H9 (cell line): ENCODE measurements at regions not wholly inside any gene's neighbourhood (a gene's known extent, or its start where the extent isn't known, plus 50 kb on each side); places are given as distances from the start of the nearest gene placed in this dataset.

ENCODE experiments used
- DNase-seq: peaks from one replicate; pipeline ENCODE4 v3.0.0-alpha.2; 2017
- H2AFZ ChIP-seq: one replicate; pipeline ENCODE4 v1.6.1; 2013; ENCODE audit warnings: mild to moderate bottlenecking, low read length, control low read depth, moderate library complexity
- H2AK5ac ChIP-seq: 2 replicates; pipeline ENCODE4 v1.6.1; 2013; ENCODE audit warnings: low read length, control low read depth, mixed read lengths; ENCODE audit not compliant: insufficient read length
- H2BK120ac ChIP-seq: one replicate; pipeline ENCODE4 v1.6.1; 2013; ENCODE audit warnings: low read depth, mild to moderate bottlenecking, low read length, control low read depth, inconsistent platforms; ENCODE audit not compliant: poor library complexity, severe bottlenecking
- H2BK12ac ChIP-seq: 2 replicates; pipeline ENCODE4 v1.6.1; 2013; ENCODE audit warnings: low read length, control low read depth, mixed read lengths, low read depth; ENCODE audit not compliant: insufficient read length
- H2BK15ac ChIP-seq: 2 replicates; pipeline ENCODE4 v1.6.1; 2013; ENCODE audit warnings: low read depth, low read length, control low read depth
- H2BK20ac ChIP-seq: one replicate; pipeline ENCODE4 v1.6.1; 2013; ENCODE audit warnings: low read depth, mild to moderate bottlenecking, low read length, control low read depth, inconsistent platforms; ENCODE audit not compliant: poor library complexity, severe bottlenecking
- H2BK5ac ChIP-seq: 2 replicates; pipeline ENCODE4 v1.6.1; 2013; ENCODE audit warnings: low read length, control low read depth, mixed read lengths; ENCODE audit not compliant: insufficient read length
- H3K14ac ChIP-seq: 2 replicates; pipeline ENCODE4 v1.6.1; 2013; ENCODE audit warnings: low read length, control low read depth; ENCODE audit not compliant: insufficient read depth
- H3K18ac ChIP-seq: 2 replicates; pipeline ENCODE4 v1.6.1; 2013; ENCODE audit warnings: low read depth, mild to moderate bottlenecking, mixed read lengths, low read length, control low read depth; ENCODE audit not compliant: insufficient read length
- H3K23ac ChIP-seq: 2 replicates; pipeline ENCODE4 v1.6.1; 2013; ENCODE audit warnings: low read length, control low read depth, mixed read lengths, low read depth; ENCODE audit not compliant: insufficient read length
- H3K23me2 ChIP-seq: 2 replicates; pipeline ENCODE4 v1.6.1; 2013; ENCODE audit warnings: low read depth, mild to moderate bottlenecking, mixed read lengths, low read length, control low read depth; ENCODE audit not compliant: insufficient read length, poor library complexity, severe bottlenecking
- H3K27ac ChIP-seq: 2 replicates; pipeline ENCODE4 v1.5.1; 2013; ENCODE audit warnings: low read length, control low read depth, mixed read lengths, low read depth; ENCODE audit not compliant: insufficient read length
- H3K27me3 ChIP-seq: 2 replicates; pipeline ENCODE4 v1.6.1; 2013; ENCODE audit warnings: low read length, control low read depth, inconsistent platforms; ENCODE audit not compliant: insufficient read depth
- H3K4ac ChIP-seq: 2 replicates; pipeline ENCODE4 v1.6.1; 2013; ENCODE audit warnings: low read depth, mild to moderate bottlenecking, control low read depth, inconsistent platforms, low read length, moderate library complexity
- H3K4me1 ChIP-seq: 2 replicates; pipeline ENCODE4 v1.6.1; 2013; ENCODE audit warnings: low read length, control low read depth, inconsistent platforms; ENCODE audit not compliant: insufficient read depth
- H3K4me2 ChIP-seq: 2 replicates; pipeline ENCODE4 v1.6.1; 2013; ENCODE audit warnings: low read length, control low read depth, mixed read lengths; ENCODE audit not compliant: insufficient read length, insufficient read depth
- H3K56ac ChIP-seq: 2 replicates; pipeline ENCODE4 v1.6.1; 2013; ENCODE audit warnings: low read depth, mild to moderate bottlenecking, mixed read lengths, low read length, control low read depth; ENCODE audit not compliant: insufficient read length
- H3K79me1 ChIP-seq: 2 replicates; pipeline ENCODE4 v1.6.1; 2013; ENCODE audit warnings: low read depth, mild to moderate bottlenecking, moderate library complexity, low read length, control low read depth, inconsistent platforms; ENCODE audit not compliant: insufficient read depth, poor library complexity, severe bottlenecking
- H3K79me2 ChIP-seq: 2 replicates; pipeline ENCODE4 v1.6.1; 2013; ENCODE audit warnings: low read length, control low read depth, inconsistent platforms; ENCODE audit not compliant: insufficient read depth
- H3K9ac ChIP-seq: 2 replicates; pipeline ENCODE4 v1.6.1; 2013; ENCODE audit warnings: low read length, control low read depth, mixed read lengths; ENCODE audit not compliant: insufficient read length; ENCODE audit errors: extremely low read depth
- H3K9me3 ChIP-seq: one replicate; pipeline ENCODE4 v1.6.1; 2013; ENCODE audit warnings: low read depth, low read length, inconsistent platforms; ENCODE audit not compliant: control insufficient read depth
- H3T11ph ChIP-seq: one replicate; pipeline ENCODE4 v1.6.1; 2013; ENCODE audit warnings: mild to moderate bottlenecking, low read length, control low read depth, inconsistent platforms
- H4K20me1 ChIP-seq: one replicate; pipeline ENCODE4 v1.6.1; 2013; ENCODE audit not compliant: control insufficient read depth, insufficient read length, insufficient read depth
- H4K5ac ChIP-seq: 2 replicates; pipeline ENCODE4 v1.6.1; 2013; ENCODE audit warnings: low read depth, mild to moderate bottlenecking, mixed read lengths, low read length, control low read depth; ENCODE audit not compliant: insufficient read length
- H4K8ac ChIP-seq: replicated peaks from 2 replicates; pipeline ENCODE4 v1.6.1; 2013; ENCODE audit warnings: low read length, control low read depth, mixed read lengths, low read depth; ENCODE audit not compliant: insufficient read length
- H4K91ac ChIP-seq: 2 replicates; pipeline ENCODE4 v1.6.1; 2013; ENCODE audit warnings: low read depth, mild to moderate bottlenecking, moderate library complexity, mixed read lengths, low read length, control low read depth; ENCODE audit not compliant: insufficient read length
- H3K27ac Mint-ChIP-seq, 3 experiments: 2 replicates in 2 of 3; 3 replicates in 1 of 3; pipeline ENCODE4 v1.8.0; 2020 to 2021; ENCODE audit warnings: mixed read lengths in 3 of 3, mild to moderate bottlenecking in 1 of 3, moderate library complexity in 1 of 3
- H3K27me3 Mint-ChIP-seq: 2 replicates; pipeline ENCODE4 v1.8.0; 2021; ENCODE audit warnings: low read depth, mild to moderate bottlenecking, moderate library complexity, mixed read lengths
- H3K36me3 Mint-ChIP-seq, 3 experiments: 2 replicates in 2 of 3; 3 replicates in 1 of 3; pipeline ENCODE4 v1.8.0; 2020 to 2021; ENCODE audit warnings: low read depth in 3 of 3, mixed read lengths in 3 of 3; ENCODE audit not compliant: insufficient read depth in 1 of 3
- H3K4me1 Mint-ChIP-seq, 2 experiments: 2 replicates each; pipeline ENCODE4 v1.8.0; 2020; ENCODE audit warnings: mixed read lengths in 2 of 2
- H3K4me3 Mint-ChIP-seq, 2 experiments: 2 replicates in 1 of 2; 3 replicates in 1 of 2; pipeline ENCODE4 v1.8.0; 2020 to 2021; ENCODE audit warnings: mild to moderate bottlenecking in 2 of 2, mixed read lengths in 2 of 2, moderate library complexity in 1 of 2
- H3K9me3 Mint-ChIP-seq, 2 experiments: 2 replicates in 1 of 2; 3 replicates in 1 of 2; pipeline ENCODE4 v1.8.0; 2020; ENCODE audit warnings: mild to moderate bottlenecking in 2 of 2, mixed read lengths in 2 of 2, moderate library complexity in 1 of 2
- TF ChIP-seq, protein P1 (sequence below): fragments of 200-600 bp; sonication (generic); conservative IDR thresholded peaks from 3 replicates; pipeline ENCODE4 v1.8.0; 2021; ENCODE audit warnings: antibody characterized with exemption, mild to moderate bottlenecking

DNA sequence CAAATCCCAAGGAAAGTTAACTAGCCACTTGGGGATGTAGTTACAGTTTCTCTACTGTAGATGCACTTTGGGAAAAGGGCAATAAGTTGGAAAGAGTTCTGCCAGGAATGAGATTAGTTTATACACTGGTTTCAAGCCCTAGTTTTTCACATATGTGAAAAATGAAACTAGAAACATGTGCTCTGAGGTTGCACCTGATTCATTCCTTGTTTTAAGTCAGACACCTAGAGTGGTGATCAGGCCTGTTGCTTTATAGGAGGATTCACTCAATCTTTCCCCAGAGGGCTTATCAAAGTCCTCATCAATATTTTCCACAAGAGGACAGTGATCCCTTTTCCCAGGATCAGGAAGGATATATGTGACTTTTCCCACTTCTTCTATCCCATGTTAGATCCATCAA, 515.9 kb upstream of the PKN2 start:
- no peak overlapping the region for H3K56ac ChIP-seq
- Mint-ChIP-seq H3K27me3 (no peaks in the 10 kb centered on the region), H3K9me3 (no peaks in the 10 kb centered on the region), H3K27ac (no peak overlapping the region), H3K36me3 (no peaks in the 10 kb centered on the region), H3K4me1 (no peaks in the 10 kb centered on the region), H3K4me3 (no peak overlapping the region)
- no peak overlapping the region for H2BK5ac ChIP-seq
- H4K5ac ChIP-seq = no peak overlapping the region
- no peak overlapping the region for H3K27ac ChIP-seq
- H3T11ph ChIP-seq = no peak overlapping the region
- H3K79me2 ChIP-seq = no peaks in the 10 kb centered on the region
- no peak overlapping the region for H3K4me2 ChIP-seq
- no peak overlapping the region for H3K18ac ChIP-seq
- DNase-seq = no peak
- no peaks in the 10 kb centered on the region for H3K9me3 ChIP-seq
- no peak overlapping the region for H2AFZ ChIP-seq
- no peak overlapping the region for H4K91ac ChIP-seq
- H2BK15ac ChIP-seq = no peak overlapping the region
- no peaks in the 10 kb centered on the region for H3K27me3 ChIP-seq
- H2AK5ac ChIP-seq = no peak overlapping the region
- no peak overlapping the region for H2BK120ac ChIP-seq
- no peak overlapping the region for H3K4ac ChIP-seq
- no peaks in the 10 kb centered on the region for H4K20me1 ChIP-seq
- no peak overlapping the region for H3K23ac ChIP-seq
- H4K8ac ChIP-seq = no peak overlapping the region
- H3K23me2 ChIP-seq = no peaks in the 10 kb centered on the region
- H3K14ac ChIP-seq = no peak overlapping the region
- H3K4me1 ChIP-seq = no peaks in the 10 kb centered on the region
- H3K9ac ChIP-seq = no peak overlapping the region
- TF ChIP-seq, protein P1, sequence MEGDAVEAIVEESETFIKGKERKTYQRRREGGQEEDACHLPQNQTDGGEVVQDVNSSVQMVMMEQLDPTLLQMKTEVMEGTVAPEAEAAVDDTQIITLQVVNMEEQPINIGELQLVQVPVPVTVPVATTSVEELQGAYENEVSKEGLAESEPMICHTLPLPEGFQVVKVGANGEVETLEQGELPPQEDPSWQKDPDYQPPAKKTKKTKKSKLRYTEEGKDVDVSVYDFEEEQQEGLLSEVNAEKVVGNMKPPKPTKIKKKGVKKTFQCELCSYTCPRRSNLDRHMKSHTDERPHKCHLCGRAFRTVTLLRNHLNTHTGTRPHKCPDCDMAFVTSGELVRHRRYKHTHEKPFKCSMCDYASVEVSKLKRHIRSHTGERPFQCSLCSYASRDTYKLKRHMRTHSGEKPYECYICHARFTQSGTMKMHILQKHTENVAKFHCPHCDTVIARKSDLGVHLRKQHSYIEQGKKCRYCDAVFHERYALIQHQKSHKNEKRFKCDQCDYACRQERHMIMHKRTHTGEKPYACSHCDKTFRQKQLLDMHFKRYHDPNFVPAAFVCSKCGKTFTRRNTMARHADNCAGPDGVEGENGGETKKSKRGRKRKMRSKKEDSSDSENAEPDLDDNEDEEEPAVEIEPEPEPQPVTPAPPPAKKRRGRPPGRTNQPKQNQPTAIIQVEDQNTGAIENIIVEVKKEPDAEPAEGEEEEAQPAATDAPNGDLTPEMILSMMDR = no peak
- no peak overlapping the region for H2BK12ac ChIP-seq
- no peak overlapping the region for H2BK20ac ChIP-seq
- no peaks in the 10 kb centered on the region for H3K79me1 ChIP-seq
